ENCODE measurements at regions not wholly inside any gene's neighbourhood (a gene's known extent, or its start where the extent isn't known, plus 50 kb on each side); places are given as distances from the start of the nearest gene placed in this dataset.

DNA sequence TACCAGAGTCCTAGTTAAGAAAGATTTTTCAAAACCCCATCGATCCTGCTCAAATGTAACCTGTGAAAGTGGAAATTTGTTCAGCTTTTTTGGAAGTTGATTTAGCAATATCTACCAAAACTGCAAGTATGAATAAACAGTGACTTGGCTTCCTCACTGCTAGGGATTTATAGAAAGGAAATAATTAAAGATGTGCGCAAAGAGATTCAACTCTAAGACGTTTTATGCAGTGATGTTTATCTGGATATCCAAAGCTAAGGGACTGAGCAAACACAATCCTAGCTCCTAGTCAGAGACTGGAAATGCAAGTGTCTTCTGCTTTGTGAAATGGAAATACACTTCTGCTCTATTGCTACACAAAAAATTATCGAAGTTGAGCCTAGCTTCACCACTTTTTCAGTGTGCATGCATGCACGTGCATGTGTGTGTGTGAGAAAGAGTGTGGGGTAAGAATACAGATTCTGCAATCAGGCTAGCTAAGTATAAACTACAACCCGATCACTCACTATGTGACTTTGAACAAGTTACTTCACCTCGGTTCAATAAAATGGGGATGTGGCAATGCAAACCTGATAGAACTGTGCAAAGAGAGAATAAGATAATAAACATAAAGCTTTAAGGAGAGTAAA lies 52.1 kb upstream of the FOXF1 start:
- no peak for DNase-seq (ENCODE audit: low read depth)

- no peak for DNase-seq (ENCODE audit: low read depth)
These were observed 51.1 kb upstream of the FOXF1 start for GRCh38 chr16:86459266-86459665.
